A673 (cell line): ENCODE measurements at regions not wholly inside any gene's neighbourhood (a gene's known extent, or its start where the extent isn't known, plus 50 kb on each side); places are given as distances from the start of the nearest gene placed in this dataset.

Experiments
- CTCF ChIP-seq: fragments of 300-800, 200-600 bp; sonication (generic); conservative IDR thresholded peaks from 2 replicates; pipeline ENCODE4 v1.5.1; 2017; ENCODE audit warnings: low read depth, mild to moderate bottlenecking, antibody characterized with exemption, low read length, moderate library complexity, mixed read lengths
- EZH2 ChIP-seq: fragments of 200-600 bp; sonication (generic); IDR thresholded peaks from 2 replicates; pipeline ENCODE4 v1.6.1; 2017; ENCODE audit warnings: borderline replicate concordance, low read depth, mild to moderate bottlenecking, mixed read lengths, antibody characterized with exemption, low read length; ENCODE audit not compliant: poor library complexity, severe bottlenecking

GRCh38 chr3:193885832-193886231 lies 250.1 kb upstream of the HES1 start:
- TF ChIP-seq CTCF: no peak
- no peak for TF ChIP-seq EZH2
